Heart right ventricle (tissue), 16 donors: ENCODE measurements at regions not wholly inside any gene's neighbourhood (a gene's known extent, or its start where the extent isn't known, plus 50 kb on each side); places are given as distances from the start of the nearest gene placed in this dataset.

Experiments used
- ATAC-seq, 8 donors: fragments of 200-7000 bp; cut with Tn5 transposase; one replicate each; pipeline ENCODE4 v1.9.1; 2020; ENCODE audit warnings: mild to moderate bottlenecking in 8 of 8, moderate library complexity in 8 of 8, moderate number of reproducible peaks in 1 of 8
- DNase-seq, 2 donors: peaks; one replicate each; pipeline ENCODE4 v3.0.0-alpha.2; 2020
- H3K27ac ChIP-seq, 10 donors: fragments of 200-600 bp; sonication (generic) in 2 of 10; one replicate each; pipeline versions ENCODE4 v1.5.0 to v1.8.0; 2020 to 2022; ENCODE audit warnings: mild to moderate bottlenecking in 3 of 10
- H3K27me3 ChIP-seq, 7 donors: fragments of 200-600 bp; one replicate each; pipeline ENCODE4 v1.8.0; 2021 to 2022; ENCODE audit warnings: mild to moderate bottlenecking in 2 of 7
- H3K36me3 ChIP-seq, 9 donors: fragments of 200-600 bp; sonication (generic) in 1 of 9; one replicate each; pipeline versions ENCODE4 v1.5.0 to v1.8.0; 2020 to 2022; ENCODE audit warnings: mild to moderate bottlenecking in 2 of 9
- H3K4me1 ChIP-seq, 9 donors: fragments of 200-600 bp; sonication (generic) in 1 of 9; one replicate each; pipeline versions ENCODE4 v1.5.0 to v1.8.0; 2020 to 2022; ENCODE audit warnings: mild to moderate bottlenecking in 4 of 9
- H3K4me3 ChIP-seq, 10 donors: fragments of 200-600 bp; sonication (generic) in 2 of 10; one replicate each; pipeline versions ENCODE4 v1.5.0 to v1.8.0; 2020 to 2022; ENCODE audit warnings: mild to moderate bottlenecking in 7 of 10, moderate library complexity in 2 of 10
- H3K9me3 ChIP-seq, 11 donors: fragments of 200-600 bp in 10 of 11; sonication (generic) in 2 of 11; one replicate each; pipeline versions ENCODE4 v1.5.0 to v1.8.0; 2013 to 2022; ENCODE audit warnings: mild to moderate bottlenecking in 2 of 11, control low read depth in 1 of 11, moderate library complexity in 1 of 11
- CTCF ChIP-seq, 9 donors: fragments of 200-600 bp; sonication (generic) in 2 of 9; IDR thresholded peaks; one replicate each; pipeline versions ENCODE4 v1.5.0 to v1.8.0; 2021 to 2022; ENCODE audit warnings: antibody characterized with exemption in 9 of 9, mild to moderate bottlenecking in 5 of 9, moderate library complexity in 1 of 9
- WGBS, 2 donors: extraction: QIAGEN DNeasy Blood & Tissue Kit; methylation state at CpG; one replicate each; pipeline ENCODE4 v1.1.7; 2013; ENCODE audit warnings: inconsistent platforms in 1 of 2; 5-methylcytosine and 5-hydroxymethylcytosine counted together
- intact Hi-C, 10 donors: fragments of 100-400 bp; cut with DNase I; formaldehyde crosslinking; loops; one replicate each; pipeline versions ENCODE4 v1.11.1 to v1.14.2; 2022
- donor health status: Arrhythmogenic right ventricular cardiomyopathy.
- donor health status: ischemic (EF 13 %, LVEDD 7.1; RV severe dilation, severe dysfunction).
- donor health status: healthy with polysubstance abuse.
- donor health status: DM: no; HTN: yes; CAD: no.
- donor health status: DM: no; HTN: no; CAD: no.
- donor health status: ischemic (EF 25% LVEDD 6.9; RV normal size, moderate dysfunction).
- donor health status: ischemic (EF 25% LVEDD 5.7; RV mildly dilated, moderate dysfunction).
- donor health status: healthy.
- donor health status: DM: yes; HTN: yes; CAD: no.
- donor health status: Ischemic cardiomyopathy.
- donor health status: ischemic (EF 35%, LVEDD 5.7; RV mildly dilated, moderate dysfunction).
- donor health status: nonischemic (EF 11% LVEDD 7.7; RV severe dilation, severe dysfunction).
- donor health status: DM: yes; HTN: yes; CAD: no.
- donor health status: PGD.
- donor health status: ischemic (EF 29% LVEDD 5.4; RV normal size, mild dysfunction).
- donor health status: nonischemic (EF 23%, LVEDD 6.1; RV moderate dilation, normal function).

- TF ChIP-seq CTCF (IDR thresholded peaks at IDR 0.05), result no peak
- H3K36me3 ChIP-seq, result no peaks in the 10 kb centered on the region
- DNase-seq, result no peak
These were observed 377.5 kb upstream of the PIK3C3 start for GRCh38 chr18:41577529-41577928.

GRCh38 chr18:41576643-41577042 lies 378.4 kb upstream of the PIK3C3 start:
- Histone ChIP-seq H3K9me3 (no peaks in the 10 kb centered on the region), H3K27ac (no peak overlapping the region), H3K4me1 (no peaks in the 10 kb centered on the region), H3K4me3 (no peak overlapping the region), H3K27me3 (no peaks in the 10 kb centered on the region), H3K36me3 (no peaks in the 10 kb centered on the region)
- DNase-seq, result no peak
- intact Hi-C loops, result loop anchor here in 1 of 10 donors (10.0 kb wide), 1 partner anchor 52 kb away; no protein-coding TSS in a partner anchor
- WGBS, 2 donors, result 87 to 92% methylated on average over 3 of the region's 3 CpGs
- ATAC-seq, result no peak
- no peak for TF ChIP-seq CTCF (IDR thresholded peaks at IDR 0.05)

More at GRCh38 chr18:41577529-41577928, 377.5 kb upstream of the PIK3C3 start:
- no peak overlapping the region for H3K4me3 ChIP-seq
- H3K4me1 ChIP-seq, result no peaks in the 10 kb centered on the region
- no peak for ATAC-seq
- H3K9me3 ChIP-seq, result peaks cover 0 to 5% (median 0%) of the 10 kb centered on the region in 11 donors
- no peak overlapping the region for H3K27ac ChIP-seq
- intact Hi-C loops, result loop anchor here in 1 of 10 donors (10.0 kb wide), 1 partner anchor 53 kb away; no protein-coding TSS in a partner anchor
- H3K27me3 ChIP-seq, result no peaks in the 10 kb centered on the region

- Histone ChIP-seq H3K27me3 (no peaks in the 10 kb centered on the region), H3K4me1 (no peaks in the 10 kb centered on the region), H3K4me3 (no peak overlapping the region), H3K27ac (no peak overlapping the region), H3K36me3 (no peaks in the 10 kb centered on the region), H3K9me3 (no peaks in the 10 kb centered on the region)
- 65 to 67% methylated on average over 1 of the region's 1 CpG for WGBS, 2 donors
- intact Hi-C loops, result loop anchor here in 1 of 10 donors (10.0 kb wide), 1 partner anchor 45 kb away; no protein-coding TSS in a partner anchor
- DNase-seq (no peak), ATAC-seq (no peak)
- no peak for TF ChIP-seq CTCF (IDR thresholded peaks at IDR 0.05)
These were observed 385.2 kb upstream of the PIK3C3 start for GRCh38 chr18:41569867-41570266.

GRCh38 chr18:41561961-41562360 lies 393.1 kb upstream of the PIK3C3 start:
- H3K36me3 ChIP-seq, result no peaks in the 10 kb centered on the region
- no peak overlapping the region for H3K4me3 ChIP-seq
- no peaks in the 10 kb centered on the region for H3K27me3 ChIP-seq
- ATAC-seq (no peak), DNase-seq (no peak)
- intact Hi-C loops, result no loop called here
- no peaks in the 10 kb centered on the region for H3K9me3 ChIP-seq
- 76 to 79% methylated on average over 2 of the region's 2 CpGs for WGBS, 2 donors
- no peak overlapping the region for H3K27ac ChIP-seq
- peaks cover 0 to 3% (median 0%) of the 10 kb centered on the region in 9 donors for H3K4me1 ChIP-seq
- TF ChIP-seq CTCF (IDR thresholded peaks at IDR 0.05), result no peak
